ENCODE measurements at regions not wholly inside any gene's neighbourhood (a gene's known extent, or its start where the extent isn't known, plus 50 kb on each side); places are given as distances from the start of the nearest gene placed in this dataset.

- whole genome bisulfite sequencing, 2 donors: 38 to 45% methylated on average over 3 of the region's 3 CpGs
Observed at GRCh38 chr12:129959889-129960288, 56.1 kb upstream of the TMEM132D start.

GRCh38 chr12:129961091-129961490 lies 57.3 kb upstream of the TMEM132D start:
- 53 to 56% methylated on average over 4 of the region's 4 CpGs for WGBS, 2 donors
- no peaks in the 10 kb centered on the region for H3K36me3 ChIP-seq (ENCODE audit: control insufficient read depth in 2 of 2, insufficient read depth in 2 of 2, low read length in 1 of 2)
- no peaks in the 10 kb centered on the region for H3K9me3 ChIP-seq (ENCODE audit: control insufficient read depth in 2 of 2, insufficient read depth in 1 of 2, low read depth in 1 of 2, low read length in 1 of 2)
- H3K27ac ChIP-seq (ENCODE audit: low read depth in 2 of 2, low read length in 1 of 2): no peak overlapping the region
- H3K4me3 ChIP-seq (ENCODE audit: low read depth in 1 of 2, low read length in 2 of 2): no peak overlapping the region
- peaks cover 0 to 1% of the 10 kb centered on the region in 2 donors for H3K4me1 ChIP-seq (ENCODE audit: control insufficient read depth in 2 of 2, insufficient read depth in 2 of 2, low read length in 1 of 2)
- H3K27me3 ChIP-seq (ENCODE audit: control insufficient read depth in 1 of 2, insufficient read depth in 2 of 2, low read length in 2 of 2): no peaks in the 10 kb centered on the region

More at GRCh38 chr12:129959889-129960288, 56.1 kb upstream of the TMEM132D start:
- Histone ChIP-seq H3K27ac (ENCODE audit: low read depth in 2 of 2, low read length in 1 of 2) (no peak overlapping the region), H3K36me3 (ENCODE audit: control insufficient read depth in 2 of 2, insufficient read depth in 2 of 2, low read length in 1 of 2) (no peaks in the 10 kb centered on the region), H3K4me3 (ENCODE audit: low read depth in 1 of 2, low read length in 2 of 2) (no peak overlapping the region), H3K4me1 (ENCODE audit: control insufficient read depth in 2 of 2, insufficient read depth in 2 of 2, low read length in 1 of 2) (peaks cover 0 to 1% of the 10 kb centered on the region in 2 donors), H3K9me3 (ENCODE audit: control insufficient read depth in 2 of 2, insufficient read depth in 1 of 2, low read depth in 1 of 2, low read length in 1 of 2) (no peaks in the 10 kb centered on the region), H3K27me3 (ENCODE audit: control insufficient read depth in 1 of 2, insufficient read depth in 2 of 2, low read length in 2 of 2) (no peaks in the 10 kb centered on the region)

- Histone ChIP-seq H3K4me1 (ENCODE audit: control insufficient read depth in 2 of 2, insufficient read depth in 2 of 2, low read length in 1 of 2) (peaks cover 0 to 1% of the 10 kb centered on the region in 2 donors), H3K27ac (ENCODE audit: low read depth in 2 of 2, low read length in 1 of 2) (no peak overlapping the region), H3K4me3 (ENCODE audit: low read depth in 1 of 2, low read length in 2 of 2) (no peak overlapping the region), H3K36me3 (ENCODE audit: control insufficient read depth in 2 of 2, insufficient read depth in 2 of 2, low read length in 1 of 2) (no peaks in the 10 kb centered on the region), H3K27me3 (ENCODE audit: control insufficient read depth in 1 of 2, insufficient read depth in 2 of 2, low read length in 2 of 2) (no peaks in the 10 kb centered on the region), H3K9me3 (ENCODE audit: control insufficient read depth in 2 of 2, insufficient read depth in 1 of 2, low read depth in 1 of 2, low read length in 1 of 2) (no peaks in the 10 kb centered on the region)
- 85 to 91% methylated on average over 1 of the region's 1 CpG for WGBS, 2 donors
Observed at GRCh38 chr12:129961856-129962255, 58.0 kb upstream of the TMEM132D start.

- Histone ChIP-seq H3K9me3 (ENCODE audit: control insufficient read depth in 2 of 2, insufficient read depth in 1 of 2, low read depth in 1 of 2, low read length in 1 of 2) (no peaks in the 10 kb centered on the region), H3K27ac (ENCODE audit: low read depth in 2 of 2, low read length in 1 of 2) (no peak overlapping the region), H3K27me3 (ENCODE audit: control insufficient read depth in 1 of 2, insufficient read depth in 2 of 2, low read length in 2 of 2) (no peaks in the 10 kb centered on the region), H3K4me1 (ENCODE audit: control insufficient read depth in 2 of 2, insufficient read depth in 2 of 2, low read length in 1 of 2) (peaks cover 0 to 1% of the 10 kb centered on the region in 2 donors), H3K36me3 (ENCODE audit: control insufficient read depth in 2 of 2, insufficient read depth in 2 of 2, low read length in 1 of 2) (no peaks in the 10 kb centered on the region), H3K4me3 (ENCODE audit: low read depth in 1 of 2, low read length in 2 of 2) (no peak overlapping the region)
- WGBS, 2 donors: 77 to 82% methylated on average over 7 of the region's 7 CpGs
Observed at GRCh38 chr12:129964300-129964699, 60.5 kb upstream of the TMEM132D start.

GRCh38 chr12:129964826-129965457 lies 61.1 kb upstream of the TMEM132D start:
- Histone ChIP-seq H3K27me3 (ENCODE audit: control insufficient read depth in 1 of 2, insufficient read depth in 2 of 2, low read length in 2 of 2) (no peaks in the 10 kb centered on the region), H3K36me3 (ENCODE audit: control insufficient read depth in 2 of 2, insufficient read depth in 2 of 2, low read length in 1 of 2) (no peaks in the 10 kb centered on the region), H3K9me3 (ENCODE audit: control insufficient read depth in 2 of 2, insufficient read depth in 1 of 2, low read depth in 1 of 2, low read length in 1 of 2) (no peaks in the 10 kb centered on the region), H3K27ac (ENCODE audit: low read depth in 2 of 2, low read length in 1 of 2) (no peak overlapping the region), H3K4me3 (ENCODE audit: low read depth in 1 of 2, low read length in 2 of 2) (no peak overlapping the region), H3K4me1 (ENCODE audit: control insufficient read depth in 2 of 2, insufficient read depth in 2 of 2, low read length in 1 of 2) (peaks cover 0 to 1% of the 10 kb centered on the region in 2 donors)
- 31 to 44% methylated on average over 5 of the region's 5 CpGs for WGBS, 2 donors

- H3K27me3 ChIP-seq (ENCODE audit: control insufficient read depth in 1 of 2, insufficient read depth in 2 of 2, low read length in 2 of 2): no peaks in the 10 kb centered on the region
- H3K4me1 ChIP-seq (ENCODE audit: control insufficient read depth in 2 of 2, insufficient read depth in 2 of 2, low read length in 1 of 2): peaks cover 0 to 1% of the 10 kb centered on the region in 2 donors
- no peak overlapping the region for H3K27ac ChIP-seq (ENCODE audit: low read depth in 2 of 2, low read length in 1 of 2)
- H3K9me3 ChIP-seq (ENCODE audit: control insufficient read depth in 2 of 2, insufficient read depth in 1 of 2, low read depth in 1 of 2, low read length in 1 of 2): no peaks in the 10 kb centered on the region
- 43 to 53% methylated on average over 10 of the region's 10 CpGs for WGBS, 2 donors
- H3K4me3 ChIP-seq (ENCODE audit: low read depth in 1 of 2, low read length in 2 of 2): no peak overlapping the region
- H3K36me3 ChIP-seq (ENCODE audit: control insufficient read depth in 2 of 2, insufficient read depth in 2 of 2, low read length in 1 of 2): no peaks in the 10 kb centered on the region
Observed at GRCh38 chr12:129966146-129966995, 62.5 kb upstream of the TMEM132D start.

GRCh38 chr12:129971721-129972120 lies 67.9 kb upstream of the TMEM132D start:
- no peaks in the 10 kb centered on the region for H3K4me1 ChIP-seq (ENCODE audit: control insufficient read depth in 2 of 2, insufficient read depth in 2 of 2, low read length in 1 of 2)
- H3K27ac ChIP-seq (ENCODE audit: low read depth in 2 of 2, low read length in 1 of 2): no peak overlapping the region
- no peaks in the 10 kb centered on the region for H3K27me3 ChIP-seq (ENCODE audit: control insufficient read depth in 1 of 2, insufficient read depth in 2 of 2, low read length in 2 of 2)
- WGBS, 2 donors: 81 to 88% methylated on average over 7 of the region's 7 CpGs
- H3K36me3 ChIP-seq (ENCODE audit: control insufficient read depth in 2 of 2, insufficient read depth in 2 of 2, low read length in 1 of 2): no peaks in the 10 kb centered on the region
- H3K9me3 ChIP-seq (ENCODE audit: control insufficient read depth in 2 of 2, insufficient read depth in 1 of 2, low read depth in 1 of 2, low read length in 1 of 2): no peaks in the 10 kb centered on the region
- no peak overlapping the region for H3K4me3 ChIP-seq (ENCODE audit: low read depth in 1 of 2, low read length in 2 of 2)

GRCh38 chr12:129973236-129973961 lies 69.6 kb upstream of the TMEM132D start:
- H3K27me3 ChIP-seq (ENCODE audit: control insufficient read depth in 1 of 2, insufficient read depth in 2 of 2, low read length in 2 of 2): no peaks in the 10 kb centered on the region
- H3K27ac ChIP-seq (ENCODE audit: low read depth in 2 of 2, low read length in 1 of 2): no peak overlapping the region
- no peaks in the 10 kb centered on the region for H3K36me3 ChIP-seq (ENCODE audit: control insufficient read depth in 2 of 2, insufficient read depth in 2 of 2, low read length in 1 of 2)
- 55 to 58% methylated on average over 6 of the region's 6 CpGs for WGBS, 2 donors
- no peak overlapping the region for H3K4me3 ChIP-seq (ENCODE audit: low read depth in 1 of 2, low read length in 2 of 2)
- no peaks in the 10 kb centered on the region for H3K9me3 ChIP-seq (ENCODE audit: control insufficient read depth in 2 of 2, insufficient read depth in 1 of 2, low read depth in 1 of 2, low read length in 1 of 2)
- no peaks in the 10 kb centered on the region for H3K4me1 ChIP-seq (ENCODE audit: control insufficient read depth in 2 of 2, insufficient read depth in 2 of 2, low read length in 1 of 2)

GRCh38 chr12:129984106-129984505 lies 80.3 kb upstream of the TMEM132D start:
- H3K27me3 ChIP-seq (ENCODE audit: control insufficient read depth in 1 of 2, insufficient read depth in 2 of 2, low read length in 2 of 2): no peaks in the 10 kb centered on the region
- H3K9me3 ChIP-seq (ENCODE audit: control insufficient read depth in 2 of 2, insufficient read depth in 1 of 2, low read depth in 1 of 2, low read length in 1 of 2): peaks cover 2 to 4% of the 10 kb centered on the region in 2 donors
- H3K4me3 ChIP-seq (ENCODE audit: low read depth in 1 of 2, low read length in 2 of 2): no peak overlapping the region
- no peak overlapping the region for H3K27ac ChIP-seq (ENCODE audit: low read depth in 2 of 2, low read length in 1 of 2)
- WGBS, 2 donors: 13 to 24% methylated on average over 4 of the region's 4 CpGs
- no peaks in the 10 kb centered on the region for H3K36me3 ChIP-seq (ENCODE audit: control insufficient read depth in 2 of 2, insufficient read depth in 2 of 2, low read length in 1 of 2)
- no peaks in the 10 kb centered on the region for H3K4me1 ChIP-seq (ENCODE audit: control insufficient read depth in 2 of 2, insufficient read depth in 2 of 2, low read length in 1 of 2)

Data from esophagus (tissue), 2 donors.